ENCODE measurements at regions not wholly inside any gene's neighbourhood (a gene's known extent, or its start where the extent isn't known, plus 50 kb on each side); places are given as distances from the start of the nearest gene placed in this dataset.
A peak's percentile ranks its signal among the peaks of the same experiment; 100 is the strongest.
"Not testable (repeated sequence)": the region's sequence is repeated elsewhere in the genome, so short reads cannot be mapped to it uniquely, and the experiment has no call there.

- no peak for DNase-seq
Measured at GRCh38 chr13:22960827-22961226, 220.0 kb upstream of the SGCG start.

GRCh38 chr13:22961342-22961741 is 219.4 kb upstream of the SGCG start:
- not testable (repeated sequence) for DNase-seq

- DNase-seq, result no peak
Measured at GRCh38 chr13:22961835-22962537, 218.8 kb upstream of the SGCG start.

DNA sequence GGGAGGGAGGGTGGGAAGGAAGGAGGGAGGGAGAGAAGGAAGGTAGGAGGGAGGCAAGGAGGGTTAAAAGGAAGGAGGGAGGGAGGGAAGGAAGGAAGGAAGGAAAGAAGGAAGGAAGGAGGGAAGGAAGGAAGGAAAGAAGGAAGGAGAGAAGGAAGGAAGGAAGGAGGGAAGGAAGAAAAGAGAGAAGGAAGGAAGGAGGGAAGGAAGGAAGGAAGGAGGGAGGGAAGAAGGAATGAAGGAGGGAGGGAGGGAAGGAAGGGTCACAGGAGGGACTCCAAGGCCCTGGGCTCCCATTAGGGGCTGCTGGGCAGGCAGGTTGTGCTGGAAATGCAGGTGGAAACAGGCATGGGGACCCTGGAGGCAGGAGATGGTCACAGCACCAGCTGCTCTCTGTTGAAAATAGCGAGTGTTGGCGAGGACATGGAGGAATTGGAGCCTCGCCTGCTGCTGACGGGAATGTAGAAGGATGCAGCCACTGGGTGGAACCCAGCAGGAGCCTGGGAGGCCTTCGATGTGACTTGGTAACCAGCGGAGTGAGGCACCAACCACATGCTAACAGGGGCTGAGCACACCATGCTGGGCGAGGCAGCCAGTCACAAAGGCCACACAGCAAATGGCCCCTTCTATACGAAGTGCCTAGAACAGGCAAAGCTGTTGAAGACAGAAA is 217.3 kb upstream of the SGCG start:
- DNase-seq, result not testable (repeated sequence)

DNA sequence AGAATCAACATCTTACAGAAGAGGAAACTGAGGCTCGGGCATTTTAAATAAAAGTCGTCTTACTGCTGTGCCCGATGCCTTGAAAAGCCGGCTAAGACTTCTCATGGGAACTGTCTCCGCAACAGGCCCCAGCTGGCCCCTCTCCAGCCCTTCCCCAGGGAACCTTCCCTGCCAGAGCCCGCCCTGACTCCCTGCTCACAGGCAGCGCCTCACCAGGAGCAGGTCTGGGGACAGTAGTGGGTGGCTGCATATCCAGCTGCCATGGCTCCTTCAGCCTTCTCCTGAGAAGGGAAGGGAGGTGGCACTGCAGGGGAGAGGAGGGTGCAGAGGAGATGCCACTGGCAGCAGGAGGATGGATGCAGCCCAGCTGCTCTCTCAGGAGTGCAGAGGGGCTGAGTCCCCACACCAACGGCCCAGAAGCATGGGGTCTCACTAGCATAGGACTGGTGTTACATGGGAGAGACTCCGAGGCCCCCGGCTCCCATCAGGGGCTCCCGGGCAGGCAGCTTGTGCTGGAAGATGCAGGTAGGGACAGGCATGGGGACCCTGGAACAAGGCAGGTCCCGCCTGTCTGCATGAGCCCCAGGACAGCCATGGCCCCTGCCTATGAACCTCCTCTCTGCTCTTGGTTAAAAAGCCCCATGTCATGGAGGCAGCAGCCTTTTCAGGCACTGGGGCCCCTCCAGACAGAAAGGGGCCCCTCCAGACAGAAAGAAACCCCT is 216.4 kb upstream of the SGCG start:
- DNase-seq, result no peak

- not testable (repeated sequence) for DNase-seq
Measured at GRCh38 chr13:22965011-22965857, 215.5 kb upstream of the SGCG start.

DNA sequence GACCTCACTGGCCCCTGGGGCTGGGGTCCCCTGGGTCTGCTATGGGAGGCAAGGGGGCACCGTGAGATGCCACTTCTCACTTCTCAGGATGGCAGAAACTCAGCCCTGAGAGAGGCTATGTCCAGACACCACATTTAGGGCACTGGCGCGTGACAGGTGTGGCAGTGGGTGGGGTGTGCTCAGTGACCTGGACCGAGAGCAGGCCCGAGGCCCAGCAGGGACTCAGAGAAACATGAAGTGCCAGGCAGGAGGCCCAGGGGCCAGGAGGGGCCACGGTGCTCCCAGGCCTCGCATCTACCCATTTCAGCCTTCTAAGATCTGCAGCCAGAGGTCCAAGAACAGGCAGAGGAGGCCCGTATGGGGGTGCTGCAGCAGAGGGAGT is 214.9 kb upstream of the SGCG start:
- DNase-seq, result not testable (repeated sequence)

DNA sequence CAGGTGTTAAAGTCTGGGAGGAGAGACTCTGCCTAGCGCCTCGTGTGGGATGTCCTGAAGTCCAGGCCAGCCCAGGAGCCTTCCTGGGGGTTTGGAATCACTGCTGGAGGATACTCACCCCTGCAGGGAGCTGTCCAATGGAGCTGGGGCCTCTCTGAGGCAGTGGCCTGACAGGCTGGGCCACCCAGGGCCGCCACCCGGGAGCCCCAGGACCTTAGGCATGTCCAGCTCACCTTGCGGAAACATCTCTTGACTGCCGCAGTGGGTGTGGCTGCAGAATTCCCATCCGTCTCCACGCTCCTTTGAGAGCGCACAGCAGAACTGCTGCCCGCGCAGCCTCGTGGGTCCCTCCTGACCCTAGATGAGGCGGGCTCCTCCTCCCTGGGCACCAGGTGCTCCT is 214.0 kb upstream of the SGCG start:
- not testable (repeated sequence) for DNase-seq

DNA sequence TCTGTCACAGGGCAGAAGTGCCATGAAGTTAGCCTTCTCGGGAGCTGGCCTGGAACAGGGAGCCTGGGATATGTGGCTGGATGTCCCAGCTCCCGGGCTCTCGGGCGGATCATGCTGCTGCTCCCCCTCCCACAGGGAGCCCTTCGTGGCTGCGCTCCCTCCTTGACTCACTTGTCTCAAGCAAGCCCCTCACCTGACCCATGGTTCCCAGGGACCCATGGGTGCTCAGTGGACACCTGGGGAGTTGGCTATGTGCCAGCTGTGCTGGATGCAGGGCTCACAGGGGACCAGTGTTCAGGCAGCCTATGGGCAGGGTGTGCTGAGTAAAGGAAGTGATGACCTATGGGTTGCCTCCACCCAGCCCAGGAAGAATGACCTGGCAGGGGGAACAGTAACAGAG is 213.1 kb upstream of the SGCG start:
- no peak for DNase-seq

DNA sequence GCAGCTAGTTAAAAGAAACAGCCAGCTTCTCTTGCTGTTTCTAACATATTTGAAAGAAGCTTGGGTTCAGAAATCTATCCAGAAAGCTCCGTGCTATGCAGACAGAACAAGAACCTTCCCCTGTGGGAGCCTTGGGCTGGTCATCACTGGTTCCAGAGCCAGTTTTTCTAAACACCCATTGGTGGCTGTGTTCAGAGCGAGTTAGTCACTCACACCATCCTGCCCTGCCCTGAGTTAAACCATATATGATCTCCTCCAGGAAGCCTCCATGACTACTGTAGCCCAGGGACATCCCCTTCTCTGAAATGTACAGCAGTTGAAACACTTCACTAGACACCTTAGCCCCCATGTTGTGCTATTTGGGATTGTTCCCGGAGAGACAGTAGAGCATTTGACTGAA is 200.8 kb upstream of the SGCG start:
- DNase-seq, result no peak

- no peak for DNase-seq
Measured at GRCh38 chr13:22980936-22981335, 199.8 kb upstream of the SGCG start.

- no peak for DNase-seq
Measured at GRCh38 chr13:22993148-22993547, 187.6 kb upstream of the SGCG start.

DNA sequence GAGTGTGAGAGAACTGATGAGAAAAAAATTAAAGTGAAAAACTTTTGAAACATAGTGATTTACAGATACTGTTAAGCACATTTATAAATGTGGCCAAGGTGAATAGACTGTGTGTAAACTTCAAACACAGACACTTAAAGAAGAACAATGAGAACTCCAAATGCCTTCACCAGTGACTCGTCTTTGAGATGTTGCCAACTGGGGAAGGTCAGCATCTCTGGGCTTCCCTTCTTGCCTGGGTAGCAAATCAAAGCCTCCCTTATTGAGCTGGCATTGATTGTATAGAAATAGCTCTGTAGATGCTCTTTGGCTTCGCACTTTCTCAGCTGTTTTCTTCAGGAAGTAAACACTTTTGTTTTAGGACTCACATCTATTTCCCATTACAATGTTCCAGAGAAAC is 177.3 kb upstream of the SGCG start:
- no peak for DNase-seq

- DNase-seq, result no peak
Measured at GRCh38 chr13:23007426-23007825, 173.4 kb upstream of the SGCG start.

DNA sequence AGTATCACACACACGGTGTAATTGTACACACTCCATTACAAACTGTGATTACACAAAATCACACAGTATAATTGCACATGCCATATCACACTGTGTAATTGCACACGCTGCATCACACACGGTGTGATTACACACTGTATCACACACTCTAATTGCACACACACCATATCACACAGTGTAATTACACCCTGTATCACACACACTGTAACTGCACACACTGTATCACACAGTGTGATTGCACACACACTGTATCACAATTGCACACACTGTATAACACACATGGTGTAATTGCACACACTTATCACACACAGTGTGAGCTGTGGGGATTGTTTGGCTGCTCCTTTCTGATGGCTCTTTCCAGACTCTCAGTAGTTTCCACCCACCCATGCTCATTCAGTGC is 162.6 kb upstream of the SGCG start:
- no peak for DNase-seq

DNA sequence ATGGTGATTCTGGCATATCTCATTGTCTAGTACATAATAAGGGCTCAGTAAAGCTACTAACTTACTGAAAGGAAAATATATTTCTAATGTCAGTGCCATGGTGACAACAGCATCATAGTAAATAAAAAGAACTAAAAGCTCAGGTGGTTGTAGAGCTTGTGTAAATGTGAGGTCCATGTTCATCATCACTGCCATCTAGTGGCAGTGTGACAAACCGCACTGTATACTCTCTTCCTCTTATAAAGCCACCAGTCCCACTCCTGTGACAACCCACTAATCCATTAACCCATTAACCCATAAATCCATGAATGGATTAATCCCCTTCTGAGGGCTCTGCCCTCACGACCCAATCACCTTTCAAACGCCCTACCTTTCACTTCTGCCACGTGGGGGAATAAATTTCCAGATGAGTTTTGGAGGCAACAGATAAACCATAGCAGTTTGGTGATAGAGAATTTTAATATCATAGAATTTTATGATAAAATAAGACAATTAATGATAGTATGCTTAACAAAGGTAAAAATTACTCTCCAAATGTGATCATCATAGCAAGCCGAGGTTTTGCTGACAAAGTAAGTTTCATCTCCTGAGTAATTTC is 160.4 kb upstream of the SGCG start:
- DNase-seq, result peak; percentile 15

DNA sequence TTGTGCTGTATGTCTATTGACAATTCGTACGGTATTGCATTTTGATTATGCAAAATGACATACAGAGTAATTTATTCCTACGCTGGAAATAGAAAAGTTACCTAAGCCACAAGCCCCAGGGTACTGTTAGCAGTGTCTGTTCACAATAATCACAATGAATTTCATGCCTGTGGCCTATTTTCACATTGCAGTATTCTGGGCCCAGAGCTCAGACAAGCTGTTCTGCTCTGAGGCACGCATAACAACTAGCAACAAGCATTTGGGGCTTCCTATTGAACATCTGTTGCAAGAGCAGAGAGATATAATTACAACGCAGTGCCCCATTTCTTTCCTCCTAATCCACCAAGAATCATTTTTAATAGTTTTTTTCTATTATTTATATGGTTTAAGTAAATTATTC is 158.9 kb upstream of the SGCG start:
- no peak for DNase-seq

- DNase-seq, result no peak
Measured at GRCh38 chr13:23022704-23023103, 158.1 kb upstream of the SGCG start.

DNA sequence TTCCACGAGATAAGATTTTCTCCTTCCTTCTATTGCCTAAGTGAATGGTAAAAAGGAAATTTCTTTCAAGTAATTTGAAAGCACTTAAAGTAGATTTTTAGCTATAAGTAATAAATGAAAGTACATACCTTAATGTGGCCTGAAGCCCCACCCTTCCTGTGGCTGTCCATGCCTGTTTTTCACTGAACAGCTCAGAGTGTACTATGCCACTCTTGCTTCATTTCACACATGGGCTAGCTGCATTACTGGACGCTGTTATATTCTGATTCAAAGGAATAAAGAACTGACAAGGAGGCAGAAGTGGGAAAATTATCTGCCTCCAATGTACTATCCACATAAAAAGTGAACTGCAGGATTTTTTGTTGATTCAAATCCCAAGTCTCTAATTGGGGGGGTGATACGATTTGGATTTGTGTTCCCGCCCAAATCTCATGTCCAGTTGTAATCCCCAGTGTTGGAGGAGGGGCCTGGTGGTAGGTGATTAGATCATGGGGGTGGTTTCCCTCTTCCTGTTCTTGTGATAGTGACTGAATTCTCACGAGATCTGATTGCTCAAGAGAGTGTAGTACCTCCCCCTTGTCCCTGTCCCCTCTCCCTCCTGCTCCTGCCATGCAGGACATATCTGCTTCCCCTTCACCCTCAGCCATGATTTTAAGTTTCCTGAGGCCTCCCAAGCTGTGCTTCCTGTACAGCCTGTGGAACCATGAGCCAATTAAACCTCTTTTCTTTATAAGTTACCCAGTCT is 154.7 kb upstream of the SGCG start:
- DNase-seq, result no peak

DNA sequence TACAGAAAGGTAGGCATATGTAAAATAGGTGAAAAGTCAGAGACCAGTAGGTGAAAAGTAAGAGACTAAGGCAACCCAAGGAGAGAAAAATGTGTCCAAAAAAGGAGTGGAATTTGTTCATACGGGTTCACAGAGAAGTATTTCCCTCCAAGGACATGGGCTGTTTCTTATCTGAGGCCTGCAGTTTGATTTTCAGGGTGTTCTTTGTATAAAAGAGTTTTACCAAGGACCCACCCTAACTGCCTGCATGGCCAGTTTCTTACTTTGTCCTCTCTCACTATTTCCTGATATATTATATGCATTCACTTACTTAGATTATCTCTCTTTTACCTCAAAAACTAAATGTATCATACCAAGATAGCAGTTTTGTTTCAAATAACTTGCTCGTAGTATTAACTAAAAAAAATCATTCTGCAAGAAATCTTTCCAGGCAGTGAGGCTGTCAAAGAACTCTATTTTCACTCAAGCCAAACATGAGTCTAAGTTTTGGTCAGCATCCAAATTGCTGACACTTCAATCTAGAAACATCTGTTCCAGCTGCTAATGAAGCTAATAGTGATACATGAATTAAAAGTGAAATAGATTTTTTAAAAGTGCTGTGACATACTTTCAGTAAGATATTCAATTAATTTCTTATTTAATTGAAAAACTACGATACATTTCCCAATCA is 141.4 kb upstream of the SGCG start:
- DNase-seq, result no peak

DNA sequence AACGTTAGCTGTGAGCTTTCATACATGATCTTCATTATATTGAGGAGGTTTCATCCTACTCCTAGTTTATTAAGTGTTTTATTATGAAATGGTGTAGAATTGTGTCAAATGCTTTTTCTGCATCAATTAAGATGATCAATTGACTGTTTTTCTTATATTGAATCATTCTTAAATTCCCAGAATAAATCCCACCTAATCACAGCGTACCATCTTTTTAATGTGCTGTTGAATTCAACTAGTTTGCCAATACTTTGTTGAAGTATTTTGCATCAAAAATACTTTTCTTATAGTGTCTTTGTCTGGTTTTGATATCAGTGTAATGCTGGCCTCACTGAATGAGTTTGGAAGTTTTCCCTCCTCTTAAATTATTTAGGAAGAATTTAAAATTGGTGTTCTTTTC is 138.6 kb upstream of the SGCG start:
- DNase-seq, result no peak

- no peak for DNase-seq
Measured at GRCh38 chr13:23044906-23045305, 135.9 kb upstream of the SGCG start.

Measured in activated naive CD4-positive, alpha-beta T cell treated with anti-CD3 and anti-CD28 coated beads, Interleukin-2, amount 50 U/mL, for 16 hours (primary cell).